Left lobe of liver (tissue), 2 donors: ENCODE measurements at regions not wholly inside any gene's neighbourhood (a gene's known extent, or its start where the extent isn't known, plus 50 kb on each side); places are given as distances from the start of the nearest gene placed in this dataset.
"Not testable (repeated sequence)": the region's sequence is repeated elsewhere in the genome, so short reads cannot be mapped to it uniquely, and the experiment has no call there.

Experiments used
- ATAC-seq: fragments of 200-7000 bp; cut with Tn5 transposase; one replicate; pipeline ENCODE4 v1.9.1; 2020; ENCODE audit warnings: mild to moderate bottlenecking, moderate library complexity
- DNase-seq: peaks from one replicate; pipeline ENCODE4 v3.0.0-alpha.2; 2020; ENCODE audit warnings: low spot score
- donor health status: DM: no; HTN: no; CAD: no; lungs with moderate emphysema.
- donor health status: DM: no; HTN: yes; CAD: no.

DNA sequence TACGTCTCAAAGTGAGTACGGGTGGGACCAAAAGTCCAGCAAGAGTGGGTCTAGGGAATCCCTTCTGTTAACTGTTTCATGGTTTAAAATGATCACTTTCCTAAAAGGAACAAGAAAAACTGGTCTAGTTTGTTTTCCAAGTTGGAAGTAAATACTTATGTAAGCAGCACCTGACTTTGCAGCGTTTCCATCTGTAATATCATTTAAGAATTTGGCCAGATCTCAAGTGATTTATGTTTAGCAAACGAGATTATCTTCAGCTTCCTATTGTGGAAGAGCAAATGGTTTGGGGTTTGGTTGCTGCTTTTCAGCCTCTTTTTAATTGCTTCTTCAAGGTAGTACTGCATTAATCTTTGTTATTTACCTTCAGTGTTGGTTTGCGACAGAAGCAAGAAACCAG, 50.4 kb downstream of the FHIP1A start:
- DNase-seq, result no peak
- ATAC-seq, result no peak

- no peak for ATAC-seq
- DNase-seq, result no peak
These were observed 51.5 kb downstream of the FHIP1A start for GRCh38 chr4:151460434-151460833.

DNA sequence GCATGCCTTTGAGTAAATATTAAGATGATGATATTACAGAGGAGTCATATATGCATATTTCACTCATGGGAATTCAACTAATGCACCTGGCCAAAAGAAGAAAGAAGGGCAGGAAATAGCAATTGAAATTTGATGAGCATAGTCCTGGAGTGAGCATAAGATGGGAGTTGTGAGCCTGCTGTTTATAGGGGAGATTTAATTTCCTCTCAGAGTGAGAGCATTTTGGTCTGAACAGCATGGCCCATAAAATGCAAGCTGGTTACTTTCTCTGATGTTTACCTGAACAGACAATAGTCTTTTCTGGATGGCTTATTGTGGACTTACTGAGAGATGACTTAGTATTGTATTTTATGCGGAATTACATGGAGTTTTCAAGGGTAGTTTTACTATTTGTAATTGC, 53.6 kb downstream of the FHIP1A start:
- DNase-seq, result no peak

DNA sequence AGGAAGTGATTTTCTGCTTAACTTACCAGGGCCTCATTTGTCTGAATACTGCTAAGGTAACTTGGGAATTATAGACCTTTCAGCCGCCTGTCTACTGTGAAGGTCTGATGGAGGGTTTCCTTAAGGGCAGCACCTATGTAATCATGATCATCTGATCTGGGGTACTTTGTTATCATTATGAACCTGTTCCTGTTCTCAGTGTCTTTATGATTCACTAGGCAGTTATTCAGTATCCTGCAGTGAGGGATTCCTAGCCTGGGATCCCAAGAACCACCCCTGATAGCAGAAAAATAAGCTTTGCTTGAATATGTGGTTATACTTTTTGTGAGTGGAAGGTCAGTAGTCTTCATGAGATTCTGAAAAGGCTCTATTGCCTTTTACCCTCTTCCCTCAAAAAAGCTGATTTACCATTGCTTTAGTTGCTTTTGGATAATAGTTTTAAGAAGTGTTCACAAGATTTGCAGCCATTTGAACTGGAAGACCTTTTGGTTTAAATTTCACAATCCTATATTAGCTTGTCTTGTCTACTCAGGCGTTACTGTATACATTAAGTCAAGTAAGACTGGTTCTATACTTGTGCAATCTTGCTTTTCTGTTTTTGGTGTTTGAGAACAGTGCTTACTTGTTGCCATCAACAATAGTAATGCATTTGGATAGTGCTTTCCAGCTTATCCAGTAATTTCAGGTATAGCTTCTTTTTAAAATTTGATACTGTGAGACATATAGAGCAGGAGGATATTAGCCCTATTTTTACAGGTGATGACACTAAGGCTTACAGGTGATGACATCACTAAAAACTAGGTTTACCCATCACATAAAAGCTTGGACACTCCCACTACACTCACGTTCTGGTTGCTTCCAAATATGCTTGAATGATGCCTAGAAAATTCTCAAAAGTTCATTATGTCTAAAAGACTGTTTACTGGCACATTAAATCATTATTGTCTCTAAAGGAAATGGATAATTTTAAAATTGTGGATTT, 60.0 kb downstream of the FHIP1A start:
- no peak for ATAC-seq
- no peak for DNase-seq

More for the DNA sequence above, 53.6 kb downstream of the FHIP1A start:
- ATAC-seq, result no peak

GRCh38 chr4:151469970-151470369, 61.0 kb downstream of the FHIP1A start:
- no peak for ATAC-seq
- no peak for DNase-seq

- ATAC-seq, result no peak
These were observed 62.8 kb downstream of the FHIP1A start for GRCh38 chr4:151471728-151472127.

DNA sequence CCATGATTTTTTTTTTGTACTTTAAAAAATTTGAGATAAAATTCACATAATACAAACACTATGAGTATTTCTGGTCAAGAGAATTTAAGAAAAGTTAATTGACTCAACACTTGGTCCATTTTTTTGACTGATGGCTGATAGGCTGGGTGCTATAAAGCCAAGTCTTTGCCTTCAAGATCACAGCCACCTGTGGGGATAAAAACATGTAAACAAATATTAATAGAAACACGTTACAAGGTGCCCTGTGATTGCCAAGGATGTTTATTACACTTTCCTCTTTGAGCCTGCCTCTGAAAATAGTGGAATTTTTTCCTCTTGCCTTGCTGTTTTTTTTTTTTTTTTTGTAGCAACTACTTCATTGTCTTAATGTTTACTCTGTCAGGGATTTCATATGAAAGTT, 63.3 kb downstream of the FHIP1A start:
- DNase-seq (no peak), ATAC-seq (no peak)

More at GRCh38 chr4:151471728-151472127, 62.8 kb downstream of the FHIP1A start:
- DNase-seq, result no peak

DNA sequence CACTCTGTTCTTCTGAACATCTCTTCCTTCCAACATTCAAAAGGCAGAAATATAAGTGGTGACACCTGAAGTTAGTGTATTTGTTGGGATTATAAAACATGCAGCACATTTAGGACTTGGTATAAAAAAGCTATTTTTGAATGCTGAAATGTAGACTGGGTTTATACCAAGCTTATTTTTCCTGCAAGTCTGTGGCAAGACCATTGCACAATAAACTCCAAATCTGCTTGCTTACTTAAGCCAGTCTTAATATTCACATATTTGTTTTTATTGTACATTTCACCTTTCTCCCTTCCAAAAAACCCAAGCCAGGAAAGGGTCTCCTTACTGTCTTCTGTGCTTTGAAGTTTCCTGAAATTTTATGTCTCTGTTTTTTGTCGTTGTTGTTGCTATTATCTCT, 63.7 kb downstream of the FHIP1A start:
- ATAC-seq, result peak; percentile 42
- no peak for DNase-seq

- ATAC-seq, result no peak
- no peak for DNase-seq
These were observed 64.6 kb downstream of the FHIP1A start for GRCh38 chr4:151473521-151474097.

GRCh38 chr4:151475035-151475714, 66.2 kb downstream of the FHIP1A start:
- DNase-seq (no peak), ATAC-seq (no peak)

DNA sequence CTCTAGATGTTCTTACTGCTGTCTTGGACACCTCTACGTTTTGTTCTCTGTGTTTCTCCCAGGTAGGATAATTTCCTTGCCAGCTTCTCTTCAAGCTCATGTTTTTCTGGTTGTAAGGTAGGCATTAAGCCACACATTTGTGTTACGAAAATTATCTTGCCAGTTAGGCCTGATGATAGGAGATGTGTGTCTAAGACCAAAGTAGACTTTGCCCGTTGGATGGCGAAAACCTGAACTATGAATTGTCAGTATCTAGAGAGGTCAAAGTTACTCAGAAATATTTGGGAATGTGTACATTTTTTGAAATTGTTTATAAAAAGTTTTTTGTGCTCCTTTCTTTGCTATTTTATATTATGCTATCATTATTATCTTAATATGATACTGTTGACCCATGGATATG, 72.8 kb downstream of the FHIP1A start:
- DNase-seq (peak; percentile 67), ATAC-seq (peak; percentile 78)

- DNase-seq (no peak), ATAC-seq (no peak)
These were observed 75.6 kb downstream of the FHIP1A start for GRCh38 chr4:151484396-151485102.

GRCh38 chr4:151485541-151486131, 76.7 kb downstream of the FHIP1A start:
- DNase-seq (peak; percentile 62), ATAC-seq (peak; percentile 89)

DNA sequence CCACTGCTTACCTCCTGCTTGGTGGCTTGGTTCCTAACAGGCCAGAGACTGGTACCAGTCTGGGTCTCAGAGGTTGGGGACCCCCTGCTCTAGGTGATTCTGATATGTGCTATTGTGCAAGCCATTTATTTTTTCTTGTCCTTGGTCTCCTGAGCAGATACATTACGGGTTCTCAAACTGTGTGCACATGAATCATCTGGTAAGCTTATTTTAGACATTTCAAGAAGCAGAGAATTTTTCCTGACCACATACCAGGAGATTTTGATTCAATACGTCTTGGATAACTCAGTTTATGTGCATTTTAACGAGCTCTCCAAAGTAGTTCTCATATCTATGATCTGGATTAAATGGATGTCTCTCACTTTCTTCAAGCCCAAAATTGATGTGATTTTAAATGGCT, 77.2 kb downstream of the FHIP1A start:
- ATAC-seq (no peak), DNase-seq (no peak)

DNA sequence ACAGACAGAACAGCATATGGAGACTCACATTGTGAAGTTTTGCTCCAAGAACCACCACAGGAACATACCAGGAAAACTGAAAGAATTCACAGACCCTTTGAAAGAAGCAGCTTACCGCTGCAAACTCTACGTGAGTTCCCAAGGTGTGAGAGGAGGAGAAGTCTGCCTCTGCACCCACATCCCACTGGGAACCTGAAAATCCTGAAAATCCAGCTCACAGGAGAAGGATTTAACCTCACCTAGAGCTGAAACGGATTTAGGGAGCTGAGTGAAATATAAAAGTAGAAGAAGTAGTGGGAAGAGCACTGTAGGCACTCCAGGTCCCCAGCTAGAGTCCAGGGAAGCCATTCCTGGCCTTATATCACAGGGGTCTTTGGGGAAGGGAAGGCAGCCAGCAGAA, 80.0 kb downstream of the FHIP1A start:
- no peak for DNase-seq
- ATAC-seq, result no peak

- ATAC-seq (no peak), DNase-seq (no peak)
These were observed 80.7 kb downstream of the FHIP1A start for GRCh38 chr4:151489462-151490203.

DNA sequence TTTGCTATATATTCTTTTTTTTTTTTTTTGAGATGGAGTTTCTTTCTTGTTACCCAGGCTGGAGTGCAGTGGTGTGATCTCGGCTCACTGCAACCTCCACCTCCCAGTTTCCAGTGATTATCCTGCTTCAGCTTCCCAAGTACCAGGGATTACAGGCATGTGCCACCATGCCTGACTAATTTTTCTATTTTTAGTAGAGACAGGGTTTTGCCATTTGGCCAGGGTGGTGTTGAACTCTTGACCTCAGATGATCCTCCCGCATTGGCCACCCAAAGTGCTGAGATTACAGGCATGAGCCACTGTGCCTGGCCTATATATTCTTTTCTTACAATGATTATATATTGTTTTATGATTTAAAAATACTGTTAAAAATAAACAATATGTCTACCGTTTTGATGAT, 86.6 kb downstream of the FHIP1A start:
- DNase-seq, ATAC-seq: not testable (repeated sequence)

DNA sequence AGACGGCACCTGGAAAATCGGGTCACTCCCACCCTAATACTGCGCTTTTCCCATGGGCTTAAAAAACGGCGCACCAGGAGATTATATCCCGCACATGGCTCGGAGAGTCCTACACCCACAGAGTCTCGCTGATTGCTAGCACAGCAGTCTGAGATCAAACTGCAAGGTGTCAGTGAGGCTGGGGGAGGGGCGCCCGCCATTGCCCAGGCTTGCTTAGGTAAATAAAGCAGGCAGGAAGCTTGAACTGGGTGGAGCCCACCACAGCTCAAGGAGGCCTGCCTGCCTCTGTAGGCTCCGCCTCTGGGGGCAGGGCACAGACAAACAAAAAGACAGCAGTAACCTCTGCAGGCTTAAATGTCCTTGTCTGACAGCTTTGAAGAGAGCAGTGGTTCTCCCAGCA, 102.6 kb downstream of the FHIP1A start:
- ATAC-seq, DNase-seq: not testable (repeated sequence)

DNA sequence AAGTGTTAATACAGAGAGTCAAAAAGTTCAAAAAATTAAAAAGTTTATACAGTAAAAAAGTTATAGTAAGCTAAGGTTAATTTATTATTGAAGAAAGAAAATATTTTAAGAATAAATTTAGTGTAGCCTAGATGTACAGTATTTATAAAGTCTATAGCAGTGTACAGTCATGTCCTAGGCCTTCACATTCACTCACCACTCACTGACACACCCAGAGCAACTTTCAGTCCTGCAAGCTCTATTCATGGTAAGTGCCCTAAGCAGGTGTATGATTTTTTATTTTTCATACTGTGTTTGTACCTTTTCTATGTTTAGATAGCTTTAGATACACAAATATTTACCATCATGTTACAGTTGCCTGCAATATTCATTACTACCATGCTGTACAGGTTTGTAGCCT, 108.9 kb downstream of the FHIP1A start:
- DNase-seq (no peak), ATAC-seq (no peak)

DNA sequence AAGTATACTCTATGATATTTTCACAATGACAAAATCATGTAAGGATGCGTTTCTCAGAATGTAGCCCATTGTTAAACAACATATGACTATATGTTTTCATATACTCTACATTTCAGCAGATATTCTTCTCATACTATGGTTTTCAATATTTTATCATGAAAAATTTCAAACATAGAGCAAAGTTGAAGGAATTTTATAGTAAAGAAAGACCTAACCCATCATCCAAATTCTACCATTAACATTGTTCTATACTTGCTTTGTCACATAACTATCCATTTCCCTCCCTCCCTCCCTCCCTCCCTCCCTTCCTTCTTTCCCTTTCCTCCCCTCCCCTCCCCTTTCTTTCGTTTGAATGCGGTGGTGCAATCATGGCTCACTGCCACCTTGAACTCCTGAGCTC, 109.4 kb downstream of the FHIP1A start:
- ATAC-seq, result no peak

More for the DNA sequence above, 109.4 kb downstream of the FHIP1A start:
- no peak for DNase-seq
